ENCODE measurements at regions not wholly inside any gene's neighbourhood (a gene's known extent, or its start where the extent isn't known, plus 50 kb on each side); places are given as distances from the start of the nearest gene placed in this dataset.
A peak's percentile ranks its signal among the peaks of the same experiment; 100 is the strongest.
"Not testable (repeated sequence)": the region's sequence is repeated elsewhere in the genome, so short reads cannot be mapped to it uniquely, and the experiment has no call there.

DNA sequence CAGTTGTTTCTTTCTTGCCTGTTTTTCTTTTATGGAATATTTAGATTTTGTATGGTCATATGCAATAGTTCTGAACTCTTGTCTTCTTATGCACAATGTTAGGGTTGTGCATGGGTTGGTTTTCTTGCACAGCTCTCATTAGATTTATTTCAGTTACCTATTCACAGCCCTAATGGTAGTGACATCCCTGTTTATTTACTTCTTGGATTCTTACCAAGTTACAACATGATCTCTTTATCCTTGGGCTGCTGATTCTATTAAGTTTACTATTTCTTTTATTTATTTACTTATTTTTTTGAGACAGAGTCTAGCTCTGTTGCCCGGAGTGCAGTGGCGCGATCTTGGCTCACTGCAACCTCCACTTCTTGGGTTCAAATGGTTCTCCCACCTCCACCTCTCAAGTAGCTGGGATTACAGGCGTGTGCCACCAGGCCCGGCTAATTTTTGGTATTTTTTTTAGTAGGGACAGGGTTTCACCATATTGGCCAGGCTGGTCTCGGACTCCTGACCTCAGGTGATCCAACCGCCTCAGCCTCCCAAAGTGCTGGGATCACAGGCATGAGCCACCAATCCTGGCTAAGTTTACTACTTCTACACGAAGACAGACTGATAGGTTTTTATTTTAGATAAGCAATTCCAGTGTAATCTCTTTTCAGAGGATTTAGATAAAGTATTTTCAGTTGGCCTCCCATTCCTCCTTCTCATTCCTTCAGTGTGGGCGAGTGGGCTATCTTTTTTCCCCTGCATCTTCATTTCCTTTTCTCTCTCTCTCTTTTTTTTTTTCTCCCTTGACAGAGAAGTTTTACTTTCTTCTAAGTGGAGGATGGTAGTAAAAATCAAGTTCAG lies 395.1 kb upstream of the RGS6 start:
- DNase-seq (ENCODE audit: low spot score), result no peak

DNA sequence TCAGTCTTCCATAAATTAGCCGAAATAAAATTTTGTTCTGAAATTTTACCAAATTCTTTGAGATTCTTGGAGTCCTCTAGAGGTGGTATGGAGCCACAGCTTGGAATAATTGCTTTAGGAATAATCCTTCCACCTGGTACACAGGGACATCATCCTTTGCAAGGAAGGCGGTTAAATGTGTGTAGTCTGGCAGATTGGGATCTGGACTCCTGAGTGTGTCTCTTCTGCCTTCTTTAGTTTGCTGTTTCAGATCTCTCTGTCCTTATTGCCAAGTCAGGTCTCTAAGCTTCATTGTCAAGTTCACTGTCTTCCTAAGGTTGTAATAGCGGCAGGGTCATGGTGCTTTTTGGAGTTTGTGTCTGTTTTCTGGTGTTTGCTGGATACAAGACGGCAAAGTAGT lies 393.9 kb upstream of the RGS6 start:
- no peak for DNase-seq (ENCODE audit: low spot score)

DNA sequence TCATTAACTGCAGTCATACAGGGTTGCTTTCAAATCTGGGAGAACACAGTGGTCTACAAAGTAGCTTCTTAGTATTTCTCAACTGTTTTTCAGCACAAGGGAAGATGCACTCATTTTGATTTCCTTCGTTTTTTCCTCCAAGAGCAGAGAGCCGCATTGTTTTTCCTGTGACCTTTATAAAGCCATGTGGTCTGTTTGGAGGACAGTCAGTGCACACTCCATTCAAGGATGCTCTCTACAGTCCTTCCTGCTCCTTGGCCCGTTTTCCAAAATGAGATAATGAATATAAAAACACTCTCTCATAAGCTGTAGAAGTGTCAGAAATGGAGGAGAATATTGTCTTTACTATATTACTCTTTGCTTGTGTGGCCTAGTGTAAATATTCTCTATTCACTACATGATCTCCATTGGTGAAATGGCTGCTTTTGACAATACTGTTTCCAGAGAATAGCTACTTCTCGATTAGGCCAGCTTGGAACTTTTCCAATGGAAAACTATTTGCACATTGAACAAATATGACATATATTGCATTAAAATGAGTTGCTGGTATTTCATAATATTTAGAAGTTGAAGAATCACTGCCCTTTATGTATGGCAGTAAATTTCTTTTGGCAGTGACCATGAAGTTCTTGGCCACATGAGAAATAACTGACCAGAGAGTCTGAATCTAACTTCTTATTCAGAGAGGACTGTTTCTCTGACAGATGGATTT lies 393.1 kb upstream of the RGS6 start:
- no peak for DNase-seq (ENCODE audit: low spot score)

DNA sequence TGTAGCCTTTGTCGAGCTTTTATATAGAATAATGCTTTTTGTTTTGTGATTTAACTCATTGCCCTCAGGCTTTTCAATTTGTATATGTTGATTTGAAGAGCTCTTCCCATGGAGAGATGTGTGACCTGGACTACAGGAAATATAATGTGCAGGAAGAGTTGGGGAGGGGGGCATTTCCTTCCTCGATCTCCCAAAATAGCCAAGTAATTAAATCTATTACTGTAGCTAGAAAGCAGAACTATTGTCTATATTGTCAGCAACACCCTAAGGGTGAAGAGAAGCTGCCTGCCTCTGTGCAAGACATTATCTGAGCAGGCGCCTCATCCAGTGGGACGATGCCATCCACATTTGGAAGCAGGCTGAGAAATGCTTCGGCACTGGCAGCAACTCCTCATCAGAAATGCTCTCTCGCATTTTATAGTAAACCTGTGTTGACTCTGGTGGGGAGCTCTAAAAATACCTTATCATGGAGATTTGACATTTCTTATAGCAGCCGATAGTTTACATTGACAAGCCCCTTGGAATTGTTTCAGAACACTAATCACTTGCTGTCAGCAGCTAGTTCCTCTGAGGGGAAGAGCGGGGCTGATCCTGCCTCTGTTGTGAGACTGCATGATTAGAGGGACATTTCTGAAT lies 392.5 kb upstream of the RGS6 start:
- DNase-seq (ENCODE audit: low spot score), result no peak

DNA sequence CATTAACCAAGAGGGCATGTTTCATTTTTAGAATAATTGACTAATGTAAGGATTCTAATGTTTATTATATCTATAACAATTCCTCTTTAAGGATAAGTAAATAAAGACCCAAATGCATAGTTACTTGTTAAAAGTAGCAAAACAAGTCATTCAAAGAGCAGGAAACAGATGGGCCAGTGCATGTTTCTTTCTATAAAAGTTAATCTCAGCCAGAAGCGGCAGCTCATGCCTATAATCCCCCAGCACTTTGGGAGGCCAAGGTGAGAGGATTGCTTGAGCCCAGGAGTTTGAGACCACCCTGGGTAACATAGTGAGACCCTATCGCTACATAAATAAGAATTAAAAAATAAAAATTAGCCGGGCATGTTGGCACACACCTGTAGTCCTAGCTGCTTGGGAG lies 391.0 kb upstream of the RGS6 start:
- DNase-seq (ENCODE audit: low spot score), result no peak

DNA sequence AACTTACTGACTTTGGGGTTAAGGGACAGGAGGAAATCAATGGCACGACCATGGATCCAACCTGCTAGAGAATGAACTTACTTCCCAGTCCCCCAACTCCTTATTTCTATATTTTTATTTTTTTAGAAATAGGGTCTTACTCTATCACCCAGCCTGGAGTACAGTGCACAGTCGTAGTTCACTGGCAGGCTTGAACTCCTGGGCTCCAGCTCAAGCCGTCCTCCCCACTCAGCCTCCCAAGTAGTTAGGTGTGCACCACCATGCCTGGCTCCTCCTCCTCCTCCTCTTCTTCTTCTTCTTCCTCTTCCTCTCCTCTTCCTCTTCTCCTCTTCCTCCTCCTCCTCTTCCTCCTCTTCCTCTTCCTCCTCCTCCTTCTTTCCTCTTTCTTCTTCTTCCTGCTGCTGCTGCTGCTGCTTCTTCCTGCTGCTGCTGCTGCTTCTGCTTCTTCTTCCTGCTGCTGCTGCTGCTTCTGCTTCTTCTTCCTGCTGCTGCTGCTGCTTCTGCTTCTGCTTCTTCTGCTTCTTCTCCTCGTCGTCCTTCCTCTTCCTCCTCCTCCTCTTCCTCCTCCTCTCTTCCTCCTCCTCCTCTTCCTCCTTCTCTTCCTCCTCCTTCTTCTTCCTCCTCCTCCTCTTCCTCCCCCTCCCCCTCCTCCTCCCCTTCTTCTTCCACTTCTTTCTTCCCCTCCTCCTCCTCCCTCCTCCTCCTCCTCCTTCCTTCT lies 390.1 kb upstream of the RGS6 start:
- no peak for DNase-seq (ENCODE audit: low spot score)

DNA sequence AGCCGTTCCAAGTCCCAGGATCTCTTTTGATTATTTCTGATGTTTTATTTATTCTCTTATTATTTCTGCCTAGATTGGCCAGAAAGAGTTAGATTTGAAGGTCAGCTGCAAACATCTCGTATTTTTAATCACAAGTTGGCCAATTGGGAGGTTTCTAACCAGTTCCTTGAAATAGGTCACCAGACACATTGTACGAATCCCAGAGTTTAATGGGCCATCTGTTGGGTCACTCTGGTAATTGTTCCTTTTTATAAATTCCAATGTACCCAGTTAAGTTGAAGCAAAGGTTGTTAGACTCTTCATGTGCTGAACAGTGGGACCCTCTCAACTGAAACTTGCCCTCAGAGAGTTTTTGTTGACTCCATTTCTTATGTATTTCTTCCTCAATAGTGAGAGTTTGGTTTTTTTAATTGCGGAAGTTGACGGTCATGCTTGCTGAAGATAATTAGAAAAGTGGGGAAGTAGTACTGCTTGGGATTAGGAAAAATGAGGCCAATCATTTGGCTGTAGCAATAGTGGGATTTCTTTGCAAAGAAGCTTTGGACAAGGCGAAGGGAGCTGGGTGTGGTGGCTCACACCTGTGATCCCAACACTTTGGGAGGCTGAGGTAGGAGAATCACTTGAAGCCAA lies 382.7 kb upstream of the RGS6 start:
- no peak for DNase-seq (ENCODE audit: low spot score)

DNA sequence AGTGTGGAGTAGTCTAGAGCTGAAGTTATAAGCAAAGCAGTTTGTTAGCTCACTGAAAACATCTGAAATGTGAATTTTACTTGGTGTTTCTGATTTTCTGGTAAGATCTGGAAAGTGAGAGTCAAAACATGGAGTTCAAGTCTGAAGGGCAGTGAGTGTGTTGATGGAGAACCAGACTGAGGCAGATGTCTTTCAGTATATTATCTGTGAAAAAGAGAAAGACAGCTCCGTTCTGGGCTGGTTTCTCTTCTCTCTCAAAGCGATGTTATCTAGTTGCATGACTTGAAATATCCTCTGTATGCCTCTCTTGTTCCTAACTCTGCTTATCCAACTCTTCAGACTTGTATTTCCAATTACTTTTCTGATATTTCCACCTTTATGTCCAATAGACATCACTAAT lies 381.9 kb upstream of the RGS6 start:
- no peak for DNase-seq (ENCODE audit: low spot score)

DNA sequence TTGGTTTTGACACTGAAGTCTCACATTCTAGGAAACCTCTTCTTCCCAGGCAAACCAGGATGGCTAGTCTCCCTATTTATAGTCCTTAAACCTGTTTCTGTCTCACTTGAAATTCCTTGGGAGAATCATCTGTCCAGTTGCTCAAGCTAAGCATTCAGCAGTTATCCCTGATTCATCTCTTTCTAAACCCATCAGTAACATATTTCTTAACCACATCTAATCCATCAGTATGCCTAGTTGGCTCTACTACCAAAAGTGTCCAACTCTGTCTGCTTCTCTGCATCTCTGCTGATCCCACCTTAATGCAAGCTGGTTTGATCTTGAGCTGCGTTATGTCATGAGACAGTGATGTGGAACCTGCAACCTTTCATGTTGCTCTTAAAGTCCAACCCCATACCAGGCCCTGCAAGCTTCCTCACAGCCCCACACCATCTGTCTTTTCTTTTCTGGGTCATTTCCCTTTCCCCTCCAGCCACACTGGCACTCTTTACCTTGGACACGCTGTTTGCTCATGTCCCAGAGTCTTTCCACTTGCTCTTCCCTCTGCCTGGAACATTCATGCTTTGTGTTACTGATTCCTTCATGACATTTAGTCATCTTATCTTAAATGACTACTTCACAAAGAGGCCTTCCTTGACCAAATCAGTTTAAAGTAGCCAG lies 380.8 kb upstream of the RGS6 start:
- peak; percentile 2 for DNase-seq (ENCODE audit: low spot score)

DNA sequence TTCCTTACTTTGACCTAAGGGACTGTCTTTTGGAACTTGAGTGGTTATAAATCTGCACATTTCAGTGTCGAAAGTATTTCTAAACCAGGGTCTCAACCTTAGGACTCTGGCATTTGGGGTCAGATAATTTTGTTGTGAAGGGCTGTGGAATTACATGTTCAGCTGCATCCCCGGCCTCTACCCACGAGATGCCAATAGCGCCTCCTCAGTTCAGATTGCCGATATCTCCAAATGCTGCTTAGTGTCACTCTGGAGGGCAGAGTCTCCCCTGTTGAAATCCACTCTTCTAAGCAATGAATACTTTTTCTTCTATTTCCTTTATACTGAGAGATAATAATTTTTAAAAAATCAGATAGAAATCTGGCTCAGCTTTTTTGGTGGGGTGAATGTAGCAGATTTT lies 379.4 kb upstream of the RGS6 start:
- DNase-seq (ENCODE audit: low spot score), result no peak

DNA sequence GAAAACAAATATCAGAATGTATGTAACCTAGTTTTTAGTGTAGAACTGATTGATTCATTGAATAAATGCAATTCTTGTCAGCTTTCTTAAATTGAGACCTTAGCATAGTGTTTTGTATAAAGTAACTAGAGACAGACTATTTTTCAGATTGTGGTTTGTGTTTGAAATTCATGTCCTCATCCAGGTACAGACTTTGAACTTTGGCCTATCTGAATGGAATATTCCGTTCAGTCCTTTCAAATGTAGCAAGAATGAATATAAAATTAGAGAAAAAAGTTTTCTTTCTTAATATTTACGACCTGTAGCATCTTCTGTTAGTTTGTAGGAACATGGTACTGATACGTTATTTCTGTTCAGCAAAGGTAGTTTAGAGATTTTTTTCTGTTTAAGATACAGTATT lies 378.4 kb upstream of the RGS6 start:
- no peak for DNase-seq (ENCODE audit: low spot score)

DNA sequence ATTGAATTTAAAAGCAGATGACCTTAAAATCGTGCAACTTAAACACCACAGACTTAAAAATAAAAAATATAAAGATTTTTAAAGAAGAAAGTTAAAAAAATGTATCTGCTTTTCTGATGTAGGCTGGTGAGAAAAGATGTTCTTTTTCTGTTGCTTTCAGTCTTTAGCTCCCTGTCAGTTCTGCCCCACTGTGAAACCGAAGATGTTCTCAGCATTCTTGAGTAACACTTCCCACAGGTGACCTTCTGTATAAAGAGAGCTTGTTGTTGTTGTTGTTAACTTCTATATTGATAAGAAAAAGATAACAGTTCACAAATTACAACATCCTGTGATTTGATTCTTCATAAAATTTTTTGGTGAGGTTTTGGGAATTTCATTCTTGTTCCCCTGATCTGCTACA lies 377.9 kb upstream of the RGS6 start:
- no peak for DNase-seq (ENCODE audit: low spot score)

DNA sequence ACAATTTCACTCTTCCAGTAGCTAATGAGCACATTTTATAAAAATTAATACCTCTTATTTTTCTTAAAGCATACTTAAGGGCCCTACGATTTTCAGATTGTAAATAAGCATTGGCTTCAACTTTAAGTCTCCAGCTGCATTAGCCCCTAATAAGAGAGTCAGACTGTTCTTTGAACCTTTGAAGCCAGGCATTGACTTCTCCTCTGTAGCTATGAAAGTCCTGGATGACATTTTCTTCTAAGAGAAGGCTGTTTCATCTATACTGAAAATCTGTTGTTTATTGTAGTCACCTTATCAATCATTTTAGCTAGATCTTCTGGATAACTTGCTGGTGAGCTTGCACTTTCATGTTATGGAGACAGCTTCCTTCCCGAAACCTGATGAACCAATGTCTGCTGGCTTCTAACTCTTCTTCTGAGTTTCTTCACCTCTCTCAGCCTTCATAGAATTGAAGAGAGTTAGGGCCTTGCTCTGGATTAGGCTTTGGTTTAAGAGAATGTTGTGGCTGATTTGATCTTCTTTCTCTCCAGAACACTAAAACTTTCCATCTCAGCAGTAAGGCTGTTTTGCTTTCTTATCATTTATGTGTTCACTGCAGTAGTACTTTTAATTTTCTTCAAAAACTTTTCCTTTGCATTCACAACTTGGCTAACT lies 377.1 kb upstream of the RGS6 start:
- DNase-seq (ENCODE audit: low spot score), result no peak

DNA sequence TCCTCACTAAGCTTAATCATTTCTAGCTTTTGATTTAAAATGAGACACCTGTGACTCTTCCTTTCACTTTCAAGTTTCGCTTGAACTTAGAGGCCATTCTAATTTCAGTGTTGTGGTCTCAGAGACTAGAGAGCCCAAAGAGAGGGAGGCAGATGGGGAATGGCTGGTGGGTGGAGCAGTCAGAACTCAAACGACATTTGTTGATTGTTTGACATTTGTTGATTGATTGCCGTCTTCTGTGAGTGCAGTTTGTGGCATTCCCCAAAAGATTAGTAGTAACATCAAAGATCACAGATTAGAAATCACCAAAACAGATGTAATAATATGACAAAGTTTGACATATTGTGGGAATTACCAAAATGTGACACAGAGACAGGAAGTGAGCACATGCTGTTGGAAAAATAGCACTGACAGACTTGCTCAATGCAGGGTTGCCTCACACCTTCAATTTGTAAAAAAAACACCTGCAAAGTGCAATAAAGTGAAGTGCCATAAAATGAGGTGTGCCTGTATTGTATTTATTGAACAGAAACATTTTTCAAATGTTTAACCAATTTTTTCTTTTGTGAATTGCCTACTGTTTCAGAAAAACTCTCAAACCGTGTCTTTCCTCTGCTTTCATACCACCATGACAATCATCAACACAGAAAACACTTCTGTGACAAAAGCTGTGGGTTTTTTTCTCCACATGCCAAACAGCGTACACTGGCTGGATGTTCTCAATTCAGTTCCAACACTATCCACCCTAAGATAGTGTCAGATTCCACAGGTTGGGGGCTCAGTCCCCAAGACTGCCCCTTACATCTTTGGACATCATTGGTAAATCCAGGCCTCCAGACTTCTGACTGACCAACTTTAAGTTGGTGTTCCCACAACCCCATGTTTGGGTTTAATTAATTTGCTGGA lies 376.3 kb upstream of the RGS6 start:
- peak; percentile 46 for DNase-seq (ENCODE audit: low spot score)

DNA sequence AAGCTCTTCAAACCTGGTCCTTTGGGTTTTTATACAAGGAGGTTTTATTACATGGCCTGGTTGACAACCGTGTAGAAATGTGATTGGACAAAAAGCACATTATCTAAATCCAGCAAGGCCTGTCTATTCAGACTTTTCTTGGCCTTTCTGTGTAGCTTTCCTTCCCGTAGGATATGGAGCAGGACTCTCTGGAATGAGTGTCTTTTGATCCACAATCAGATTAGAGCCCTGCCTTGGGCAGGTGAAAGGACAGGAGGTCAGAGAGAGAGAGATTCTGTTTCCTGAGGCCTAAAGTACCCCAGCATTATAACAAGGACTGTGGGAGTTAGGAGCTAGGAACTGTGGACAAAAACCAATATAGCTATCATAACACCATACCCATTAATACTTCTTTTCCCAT lies 375.5 kb upstream of the RGS6 start:
- DNase-seq (ENCODE audit: low spot score), result no peak

DNA sequence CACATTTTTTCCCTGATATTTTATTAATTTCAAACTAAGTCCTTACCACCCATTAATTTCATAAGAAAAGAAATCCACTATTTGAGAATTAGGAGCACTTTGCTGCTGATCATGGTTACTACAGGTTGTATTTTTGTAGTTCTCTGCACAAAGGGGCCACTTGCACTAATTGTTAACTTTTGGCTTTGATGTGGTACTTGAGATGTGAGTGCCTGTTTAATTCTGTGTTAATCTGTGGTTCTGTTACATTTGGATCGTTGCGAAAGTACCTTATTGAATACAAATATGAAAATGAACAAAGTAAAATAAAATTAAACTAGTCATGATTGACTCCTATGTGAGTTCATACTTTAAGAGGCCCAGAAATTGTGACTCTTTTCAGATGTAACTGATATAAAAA lies 374.9 kb upstream of the RGS6 start:
- DNase-seq (ENCODE audit: low spot score), result no peak

DNA sequence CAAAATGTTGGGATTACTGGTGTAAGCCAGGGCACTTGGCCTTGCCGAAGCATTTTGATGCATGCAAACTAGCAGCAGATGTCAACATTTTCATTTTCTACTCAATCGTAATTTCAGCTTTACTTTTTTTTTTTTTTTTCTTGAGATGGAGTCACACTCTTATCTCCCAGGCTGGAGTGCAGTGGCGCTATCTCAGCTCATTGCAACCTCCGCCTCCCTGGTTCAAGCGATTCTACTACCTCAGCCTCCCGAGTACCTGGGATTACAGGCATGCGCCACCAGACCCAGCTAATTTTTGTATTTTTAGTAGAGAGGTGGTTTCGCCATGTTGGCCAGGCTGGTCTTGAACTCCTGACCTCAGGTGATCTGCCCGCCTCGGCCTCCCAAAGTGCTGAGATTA lies 373.3 kb upstream of the RGS6 start:
- DNase-seq (ENCODE audit: low spot score), result not testable (repeated sequence)

DNA sequence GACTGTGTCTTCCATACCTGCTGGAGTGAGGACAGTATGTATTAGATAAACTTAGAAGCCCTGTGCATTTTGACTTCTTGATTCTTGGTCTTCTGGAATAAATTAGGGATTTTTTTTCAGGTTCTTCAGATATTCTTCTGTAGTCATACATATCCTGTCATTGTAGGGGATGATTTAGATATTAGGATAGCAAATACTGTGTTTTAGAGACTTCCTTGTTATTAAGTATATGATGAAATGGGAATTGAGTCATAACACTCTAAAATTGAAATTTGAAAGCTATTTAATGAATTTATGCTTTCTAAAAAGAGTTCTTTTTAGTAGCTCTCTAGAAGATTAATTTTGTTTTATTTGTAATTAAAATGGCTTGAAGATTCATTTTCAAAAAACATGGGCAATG lies 371.5 kb upstream of the RGS6 start:
- DNase-seq (ENCODE audit: low spot score), result no peak

DNA sequence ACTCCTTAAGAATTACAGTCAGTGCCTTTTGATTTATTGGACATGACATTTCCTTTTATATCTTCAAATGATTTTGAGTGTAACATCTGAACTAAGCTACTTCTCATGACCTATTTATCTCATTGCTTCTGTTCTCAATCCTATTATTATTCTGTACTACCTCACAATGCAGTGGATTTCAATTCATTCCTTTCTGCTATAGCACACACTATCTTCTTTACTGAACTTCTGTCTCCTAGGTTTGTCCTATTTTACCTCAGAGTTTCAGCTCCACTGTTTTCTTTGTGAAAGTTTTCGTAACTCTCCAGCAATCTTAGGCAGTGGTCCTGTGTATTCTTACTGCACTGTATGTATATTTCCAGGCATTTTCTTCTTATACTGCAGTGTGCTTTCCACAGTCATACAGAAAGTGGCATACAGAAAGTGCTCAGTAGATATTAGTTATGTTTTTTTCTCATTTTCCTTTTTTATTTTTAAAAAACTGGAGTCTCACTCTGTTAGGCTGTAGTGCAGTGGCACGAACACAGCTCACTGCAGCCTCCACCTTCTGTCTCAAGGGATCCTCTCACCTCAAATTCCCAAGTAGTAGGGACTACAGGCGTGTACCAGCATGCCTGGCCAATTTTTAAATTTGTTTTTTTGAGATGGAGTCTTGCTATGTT lies 368.6 kb upstream of the RGS6 start:
- DNase-seq (ENCODE audit: low spot score), result no peak

All from A172 (cell line).